ENCODE measurements at regions not wholly inside any gene's neighbourhood (a gene's known extent, or its start where the extent isn't known, plus 50 kb on each side); places are given as distances from the start of the nearest gene placed in this dataset.
"Not testable (repeated sequence)": the region's sequence is repeated elsewhere in the genome, so short reads cannot be mapped to it uniquely, and the experiment has no call there.

GRCh38 chr10:107966826-107967225 lies 802.3 kb upstream of the SORCS1 start:
- TF ChIP-seq CTCF (IDR thresholded peaks at IDR 0.05; ENCODE audit: borderline replicate concordance, insufficient read depth, low read depth, low read length) = no peak

GRCh38 chr10:107952649-107953556 lies 788.4 kb upstream of the SORCS1 start:
- no peak overlapping the region for H3K4me3 ChIP-seq (ENCODE audit: low read depth, low read length)
- no peak for TF ChIP-seq CTCF (IDR thresholded peaks at IDR 0.05; ENCODE audit: borderline replicate concordance, insufficient read depth, low read depth, low read length)

More at GRCh38 chr10:107966826-107967225, 802.3 kb upstream of the SORCS1 start:
- no peak overlapping the region for H3K4me3 ChIP-seq (ENCODE audit: low read depth, low read length)

- H3K4me3 ChIP-seq (ENCODE audit: low read depth, low read length) = not testable (repeated sequence)
Measured at GRCh38 chr10:107950411-107951062, 786.0 kb upstream of the SORCS1 start.

- no peak overlapping the region for H3K4me3 ChIP-seq (ENCODE audit: low read depth, low read length)
- no peak for TF ChIP-seq CTCF (IDR thresholded peaks at IDR 0.05; ENCODE audit: borderline replicate concordance, insufficient read depth, low read depth, low read length)
Measured at GRCh38 chr10:107942826-107943225, 778.3 kb upstream of the SORCS1 start.

- TF ChIP-seq CTCF (IDR thresholded peaks at IDR 0.05; ENCODE audit: borderline replicate concordance, insufficient read depth, low read depth, low read length) = no peak
- H3K4me3 ChIP-seq (ENCODE audit: low read depth, low read length) = no peak overlapping the region
Measured at GRCh38 chr10:107933076-107933475, 768.6 kb upstream of the SORCS1 start.

- H3K4me3 ChIP-seq (ENCODE audit: low read depth, low read length) = no peak overlapping the region
- no peak for TF ChIP-seq CTCF (IDR thresholded peaks at IDR 0.05; ENCODE audit: borderline replicate concordance, insufficient read depth, low read depth, low read length)
Measured at GRCh38 chr10:107931808-107932207, 767.3 kb upstream of the SORCS1 start.

GRCh38 chr10:107930037-107930436 lies 765.5 kb upstream of the SORCS1 start:
- H3K4me3 ChIP-seq (ENCODE audit: low read depth, low read length) = no peak overlapping the region
- TF ChIP-seq CTCF (IDR thresholded peaks at IDR 0.05; ENCODE audit: borderline replicate concordance, insufficient read depth, low read depth, low read length) = no peak
